IMR-90 (cell line): ENCODE measurements at regions not wholly inside any gene's neighbourhood (a gene's known extent, or its start where the extent isn't known, plus 50 kb on each side); places are given as distances from the start of the nearest gene placed in this dataset.

Experiments
- ATAC-seq: fragments of 200-7000 bp; cut with Tn5 transposase; 2 replicates; pipeline ENCODE4 v1.9.1; 2020; ENCODE audit warnings: low read depth, mild to moderate bottlenecking, moderate library complexity
- BruUV-seq: library from RNA; stranded (reverse); fragments of 400-500 nt; replicated peaks from 2 replicates; lab custom pipeline; 2021; lab: Mats Ljungman, UMichigan
- CTCF ChIA-PET: fragments of 300-600 bp; formaldehyde crosslinking; extraction: SDS; loops from one replicate; lab custom pipeline; 2021; ENCODE audit warnings: antibody characterized with exemption; lab: Yijun Ruan, JAX
- POLR2A ChIA-PET: fragments of 300-600 bp; sonication (Branson Sonifier 250); formaldehyde crosslinking; loops from one replicate; lab custom pipeline; 2022; ENCODE audit warnings: antibody characterized with exemption; ENCODE audit not compliant: unreplicated experiment; lab: Charles Lee
- DNase-seq: peaks from one replicate; pipeline ENCODE4 v3.0.0; 2013
- H2AFZ ChIP-seq: replicated peaks from 2 replicates; pipeline ENCODE3; 2013; ENCODE audit warnings: low read length, mild to moderate bottlenecking; ENCODE audit not compliant: poor library complexity
- H2AK5ac ChIP-seq: 2 replicates; pipeline ENCODE4 v1.6.1; 2013; ENCODE audit warnings: low read depth, low read length, inconsistent platforms
- H2AK9ac ChIP-seq: replicated peaks from 2 replicates; pipeline ENCODE3; 2013; ENCODE audit warnings: mild to moderate bottlenecking, low read depth, low read length, moderate library complexity; ENCODE audit not compliant: poor library complexity
- H2BK120ac ChIP-seq: 2 replicates; pipeline ENCODE4 v1.6.1; 2013; ENCODE audit warnings: low read depth, low read length, inconsistent platforms
- H2BK15ac ChIP-seq: 3 replicates; pipeline ENCODE4 v1.6.1; 2013; ENCODE audit warnings: low read depth, low read length, inconsistent platforms
- H2BK20ac ChIP-seq: 2 replicates; pipeline ENCODE4 v1.6.1; 2013; ENCODE audit warnings: low read depth, mild to moderate bottlenecking, inconsistent platforms, low read length, moderate library complexity
- H2BK5ac ChIP-seq: 2 replicates; pipeline ENCODE4 v1.6.1; 2013; ENCODE audit warnings: mild to moderate bottlenecking, low read depth, low read length, inconsistent platforms; ENCODE audit not compliant: poor library complexity, severe bottlenecking
- H3K14ac ChIP-seq: replicated peaks from 2 replicates; pipeline ENCODE4 v1.6.1; 2013; ENCODE audit warnings: low read depth, low read length, inconsistent platforms
- H3K18ac ChIP-seq: 2 replicates; pipeline ENCODE4 v1.6.1; 2013; ENCODE audit warnings: low read depth, low read length, control low read depth
- H3K23ac ChIP-seq: 2 replicates; pipeline ENCODE4 v1.6.1; 2013; ENCODE audit warnings: low read depth, low read length, inconsistent platforms
- H3K27ac ChIP-seq: 2 replicates; pipeline ENCODE4 v1.5.1; 2013; ENCODE audit warnings: mild to moderate bottlenecking, control low read depth, low read length; ENCODE audit not compliant: insufficient read depth
- H3K27me3 ChIP-seq: 2 replicates; pipeline ENCODE4 v1.6.1; 2013; ENCODE audit warnings: low read length; ENCODE audit not compliant: control insufficient read depth, insufficient read depth
- H3K36me3 ChIP-seq: 2 replicates; pipeline ENCODE4 v1.6.1; 2013; ENCODE audit warnings: low read length, mixed read lengths; ENCODE audit not compliant: control insufficient read depth, insufficient read depth
- H3K4ac ChIP-seq: 2 replicates; pipeline ENCODE4 v1.6.1; 2013; ENCODE audit warnings: low read depth, low read length, inconsistent platforms
- H3K4me1 ChIP-seq: 2 replicates; pipeline ENCODE4 v1.6.1; 2013; ENCODE audit warnings: low read length, mixed read lengths; ENCODE audit not compliant: control insufficient read depth, insufficient read depth
- H3K4me2 ChIP-seq: 2 replicates; pipeline ENCODE4 v1.6.1; 2013; ENCODE audit warnings: low read depth, mild to moderate bottlenecking, control low read depth, low read length, moderate library complexity
- H3K4me3 ChIP-seq: 2 replicates; pipeline ENCODE4 v1.5.1; 2013; ENCODE audit warnings: low read depth, mild to moderate bottlenecking, control low read depth, low read length, moderate library complexity; ENCODE audit not compliant: insufficient read depth
- H3K56ac ChIP-seq: 2 replicates; pipeline ENCODE4 v1.6.1; 2013; ENCODE audit warnings: low read length, inconsistent platforms; ENCODE audit not compliant: insufficient read depth; ENCODE audit errors: extremely low read depth
- H3K79me1 ChIP-seq, 2 experiments: 2 replicates each; pipeline ENCODE4 v1.6.1; 2013; ENCODE audit warnings: low read length in 2 of 2, inconsistent platforms in 1 of 2, low read depth in 1 of 2
- H3K9ac ChIP-seq: 2 replicates; pipeline ENCODE4 v1.6.1; 2013; ENCODE audit warnings: low read depth, low read length, control low read depth
- H3K9me1 ChIP-seq: 2 replicates; pipeline ENCODE4 v1.6.1; 2013; ENCODE audit warnings: low read length, inconsistent platforms; ENCODE audit not compliant: insufficient read depth
- H3K9me3 ChIP-seq: 2 replicates; pipeline ENCODE4 v1.6.1; 2013; ENCODE audit warnings: low read length; ENCODE audit not compliant: control insufficient read depth, insufficient read depth
- H4K20me1 ChIP-seq: 2 replicates; pipeline ENCODE4 v1.6.1; 2013; ENCODE audit warnings: low read length, inconsistent platforms; ENCODE audit not compliant: insufficient read depth
- H4K5ac ChIP-seq: 2 replicates; pipeline ENCODE4 v1.6.1; 2013; ENCODE audit warnings: mild to moderate bottlenecking, low read depth, low read length, control low read depth
- H4K8ac ChIP-seq, 2 experiments: 2 replicates each; pipeline ENCODE4 v1.6.1; 2013; ENCODE audit warnings: low read depth in 2 of 2, low read length in 2 of 2, control low read depth in 1 of 2, inconsistent platforms in 1 of 2
- H4K91ac ChIP-seq: 2 replicates; pipeline ENCODE4 v1.6.1; 2013; ENCODE audit warnings: low read depth, low read length, inconsistent platforms; ENCODE audit not compliant: insufficient read depth
- BHLHE40 ChIP-seq: fragments of 150-350 bp; IDR thresholded peaks from 2 replicates; pipeline ENCODE4 v1.6.1; 2016; ENCODE audit warnings: mild to moderate bottlenecking, low read depth, low read length
- WGBS, 2 experiments: methylation state at CpG; one replicate each; pipeline versions ENCODE4 v1.1.5 to v1.1.7; 2013; ENCODE audit warnings: missing lambda C conversion rate in 2 of 2; ENCODE audit not compliant: insufficient read length in 1 of 2; ENCODE audit errors: extremely low coverage in 2 of 2; 5-methylcytosine and 5-hydroxymethylcytosine counted together
- dilution Hi-C: fragments of 300-500 bp; cut with HindIII; formaldehyde crosslinking; loops from one replicate; pipeline ENCODE4 v1.14.3; 2018; ENCODE audit warnings: low sequenced_read_pairs; ENCODE audit not compliant: unreplicated experiment
- in situ Hi-C: fragments of 300-500 bp; cut with MboI; formaldehyde crosslinking; loops from 3 replicates; pipeline ENCODE4 v1.14.3; 2019; ENCODE audit warnings: low sequenced_read_pairs, inconsistent platforms, mixed read lengths
- intact Hi-C: fragments of 100-400 bp; cut with micrococcal nuclease; formaldehyde crosslinking; loops from 2 replicates; pipeline ENCODE4 v1.10.0; 2022

GRCh38 chr11:115556984-115557383 lies 52.8 kb upstream of the CADM1 start:
- no peak overlapping the region for H3K4me2 ChIP-seq
- H3K4ac ChIP-seq = no peak overlapping the region
- H4K20me1 ChIP-seq = no peaks in the 10 kb centered on the region
- no peaks in the 10 kb centered on the region for H3K36me3 ChIP-seq
- H4K8ac ChIP-seq = no peak overlapping the region
- TF ChIP-seq BHLHE40 = no peak
- H3K14ac ChIP-seq = no peak overlapping the region
- no peaks in the 10 kb centered on the region for H3K9me1 ChIP-seq
- H2BK5ac ChIP-seq = no peak overlapping the region
- no peak overlapping the region for H2BK20ac ChIP-seq
- intact Hi-C loops (no loop called here), in situ Hi-C loops (no loop called here), dilution Hi-C loops (no loop called here)
- WGBS, 2 experiments = no CpG with 5 or more reads among the region's 7 CpGs
- no peak overlapping the region for H2BK15ac ChIP-seq
- no peak overlapping the region for H3K9ac ChIP-seq
- H4K91ac ChIP-seq = no peak overlapping the region
- no peak overlapping the region for H3K18ac ChIP-seq
- ATAC-seq = no peak
- no peak overlapping the region for H3K4me3 ChIP-seq
- no peak overlapping the region for H2AK5ac ChIP-seq
- no peaks in the 10 kb centered on the region for H3K9me3 ChIP-seq
- H3K4me1 ChIP-seq = no peaks in the 10 kb centered on the region
- no peak overlapping the region for H3K27ac ChIP-seq
- DNase-seq = no peak
- no peaks in the 10 kb centered on the region for H3K79me1 ChIP-seq
- ChIA-PET CTCF (no interaction called here), POLR2A (no interaction called here)
- BruUV-seq = no TSS peak
- H3K56ac ChIP-seq = no peak overlapping the region
- no peak overlapping the region for H3K23ac ChIP-seq
- H4K5ac ChIP-seq = no peak overlapping the region
- no peak overlapping the region for H2BK120ac ChIP-seq
- peaks cover 6% of the 10 kb centered on the region for H3K27me3 ChIP-seq
- H2AK9ac ChIP-seq = no peak overlapping the region
- no peak overlapping the region for H2AFZ ChIP-seq
